HUES48 (cell line): ENCODE measurements at regions not wholly inside any gene's neighbourhood (a gene's known extent, or its start where the extent isn't known, plus 50 kb on each side); places are given as distances from the start of the nearest gene placed in this dataset.
"Not testable (repeated sequence)": the region's sequence is repeated elsewhere in the genome, so short reads cannot be mapped to it uniquely, and the experiment has no call there.

ENCODE experiments used
- H3K27ac ChIP-seq: one replicate; pipeline ENCODE4 v1.7.0; 2013; ENCODE audit warnings: low read depth, low read length, inconsistent platforms
- H3K27me3 ChIP-seq: 2 replicates; pipeline ENCODE4 v1.6.1; 2013; ENCODE audit warnings: mild to moderate bottlenecking, low read length; ENCODE audit not compliant: control insufficient read depth, insufficient read depth
- H3K36me3 ChIP-seq: 2 replicates; pipeline ENCODE4 v1.6.1; 2013; ENCODE audit warnings: low read length; ENCODE audit not compliant: control insufficient read depth, insufficient read depth
- H3K4me1 ChIP-seq: 2 replicates; pipeline ENCODE4 v1.6.1; 2013; ENCODE audit warnings: mild to moderate bottlenecking, low read length; ENCODE audit not compliant: control insufficient read depth, insufficient read depth
- H3K4me3 ChIP-seq: 2 replicates; pipeline ENCODE4 v1.5.1; 2013; ENCODE audit warnings: mild to moderate bottlenecking, low read depth, low read length
- H3K9ac ChIP-seq: 2 replicates; pipeline ENCODE4 v1.6.1; 2013; ENCODE audit warnings: mild to moderate bottlenecking, low read depth, low read length, moderate library complexity
- H3K9me3 ChIP-seq: 2 replicates; pipeline ENCODE4 v1.6.1; 2013; ENCODE audit warnings: low read length; ENCODE audit not compliant: control insufficient read depth, insufficient read depth

- Histone ChIP-seq H3K36me3 (no peaks in the 10 kb centered on the region), H3K4me1 (peaks cover 9% of the 10 kb centered on the region), H3K9ac (no peak overlapping the region), H3K27me3 (peaks cover 50% of the 10 kb centered on the region), H3K9me3 (no peaks in the 10 kb centered on the region), H3K4me3 (peak overlapping the region; percentile 30; the same call in 1 of the 2 replicates), H3K27ac (no peak overlapping the region)
Observed at GRCh38 chr5:154603953-154604679, 126.1 kb upstream of the HAND1 start.

GRCh38 chr5:154603485-154603884 is 125.5 kb upstream of the HAND1 start:
- Histone ChIP-seq H3K9me3 (no peaks in the 10 kb centered on the region), H3K36me3 (no peaks in the 10 kb centered on the region), H3K9ac (no peak overlapping the region), H3K4me3 (no peak overlapping the region), H3K27me3 (peaks cover 43% of the 10 kb centered on the region), H3K4me1 (peaks cover 6% of the 10 kb centered on the region), H3K27ac (no peak overlapping the region)

DNA sequence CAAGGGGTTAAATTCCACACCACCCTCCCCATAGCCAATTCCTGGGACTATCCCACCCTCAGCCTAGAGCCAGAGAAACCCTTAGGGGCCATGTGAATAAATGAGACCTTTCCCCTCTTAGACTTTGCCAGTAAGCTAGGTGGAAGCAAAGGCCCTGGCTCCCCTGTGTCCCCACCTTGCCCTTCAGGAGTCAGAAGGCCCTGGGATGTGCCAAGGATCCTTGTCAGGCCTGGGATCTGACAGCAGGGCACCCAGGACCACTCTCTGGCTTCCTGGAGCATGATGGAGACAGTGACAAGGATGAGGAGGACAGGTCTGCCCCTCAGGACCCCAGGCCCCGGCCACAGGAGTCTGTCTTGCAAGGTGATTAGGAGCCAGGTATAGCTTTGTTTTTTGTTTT is 125.0 kb upstream of the HAND1 start:
- peaks cover 3% of the 10 kb centered on the region for H3K4me1 ChIP-seq
- no peaks in the 10 kb centered on the region for H3K9me3 ChIP-seq
- no peak overlapping the region for H3K9ac ChIP-seq
- no peaks in the 10 kb centered on the region for H3K36me3 ChIP-seq
- H3K4me3 ChIP-seq, result no peak overlapping the region
- no peak overlapping the region for H3K27ac ChIP-seq
- peaks cover 40% of the 10 kb centered on the region for H3K27me3 ChIP-seq

- no peak overlapping the region for H3K27ac ChIP-seq
- no peaks in the 10 kb centered on the region for H3K36me3 ChIP-seq
- H3K4me1 ChIP-seq, result no peaks in the 10 kb centered on the region
- no peak overlapping the region for H3K4me3 ChIP-seq
- H3K9ac ChIP-seq, result no peak overlapping the region
- peaks cover 23% of the 10 kb centered on the region for H3K27me3 ChIP-seq
- no peaks in the 10 kb centered on the region for H3K9me3 ChIP-seq
Observed at GRCh38 chr5:154601014-154601413, 123.0 kb upstream of the HAND1 start.

DNA sequence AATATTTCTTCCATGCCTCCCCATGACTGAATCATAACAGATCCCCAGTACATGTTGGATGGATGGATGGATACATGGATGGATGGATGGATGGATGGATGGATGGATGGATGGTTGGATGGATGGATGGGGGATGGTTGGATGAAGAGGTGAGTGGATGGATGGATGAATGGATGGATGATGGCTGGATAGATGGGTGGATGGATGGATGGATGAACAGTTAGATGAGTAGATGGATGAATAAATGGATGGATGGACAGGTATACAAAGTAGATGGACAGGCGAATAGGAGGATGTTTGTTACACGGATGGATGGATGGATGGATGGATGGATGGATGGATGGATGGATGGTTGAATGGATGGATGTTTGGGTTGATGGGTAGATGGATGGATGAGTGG is 120.0 kb upstream of the HAND1 start:
- H3K9me3 ChIP-seq, result no peaks in the 10 kb centered on the region
- no peaks in the 10 kb centered on the region for H3K36me3 ChIP-seq
- H3K4me1 ChIP-seq, result no peaks in the 10 kb centered on the region
- no peak overlapping the region for H3K4me3 ChIP-seq
- H3K9ac ChIP-seq, result no peak overlapping the region
- peaks cover 5% of the 10 kb centered on the region; the same call in 1 of the 2 replicates for H3K27me3 ChIP-seq
- H3K27ac ChIP-seq, result no peak overlapping the region

DNA sequence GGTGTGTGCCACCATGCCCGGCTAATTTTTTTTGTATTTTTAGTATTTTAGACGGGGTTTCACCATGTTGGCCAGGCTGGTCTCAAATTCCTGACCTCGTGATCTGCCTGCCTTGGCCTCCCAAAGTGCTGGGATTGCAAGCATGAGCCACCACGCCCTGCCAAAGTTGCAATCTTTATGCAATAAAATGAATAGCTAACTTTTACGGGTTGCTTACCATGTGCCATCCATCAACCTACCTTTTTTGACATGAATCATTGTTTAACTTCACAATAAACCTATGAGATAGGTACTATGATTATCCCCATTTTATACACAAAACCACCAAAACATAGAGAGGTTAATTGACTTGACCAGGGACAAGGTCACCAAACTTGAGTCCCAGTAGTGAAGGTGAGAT is 118.8 kb upstream of the HAND1 start:
- not testable (repeated sequence) for H3K36me3 ChIP-seq, H3K27ac ChIP-seq, H3K27me3 ChIP-seq, H3K9ac ChIP-seq, H3K4me3 ChIP-seq, H3K4me1 ChIP-seq, H3K9me3 ChIP-seq

DNA sequence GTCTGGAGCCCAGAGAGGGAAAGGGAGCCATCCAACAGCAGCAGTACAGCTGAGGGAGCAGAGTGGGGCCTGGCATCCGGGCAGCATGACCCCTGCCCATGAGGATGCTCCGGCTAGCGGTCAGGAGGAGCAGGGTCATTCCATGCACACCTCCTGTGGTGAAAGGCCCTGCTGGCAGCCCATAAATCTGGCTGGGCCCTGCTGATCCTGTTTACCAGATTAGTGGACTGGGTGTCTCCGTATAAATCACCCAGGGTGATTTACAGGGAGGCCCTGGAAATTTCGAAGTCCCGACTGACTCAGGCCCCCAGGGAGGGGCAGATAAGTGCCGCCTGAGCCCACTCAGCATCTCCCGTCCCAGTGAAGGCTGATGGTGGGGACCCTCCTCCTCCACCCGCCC is 117.6 kb upstream of the HAND1 start:
- Histone ChIP-seq H3K9me3 (no peaks in the 10 kb centered on the region), H3K36me3 (no peaks in the 10 kb centered on the region), H3K27ac (no peak overlapping the region), H3K9ac (no peak overlapping the region), H3K4me3 (no peak overlapping the region), H3K27me3 (no peaks in the 10 kb centered on the region), H3K4me1 (no peaks in the 10 kb centered on the region)

GRCh38 chr5:154593796-154594195 is 115.8 kb upstream of the HAND1 start:
- H3K36me3 ChIP-seq, result no peaks in the 10 kb centered on the region
- no peaks in the 10 kb centered on the region for H3K27me3 ChIP-seq

DNA sequence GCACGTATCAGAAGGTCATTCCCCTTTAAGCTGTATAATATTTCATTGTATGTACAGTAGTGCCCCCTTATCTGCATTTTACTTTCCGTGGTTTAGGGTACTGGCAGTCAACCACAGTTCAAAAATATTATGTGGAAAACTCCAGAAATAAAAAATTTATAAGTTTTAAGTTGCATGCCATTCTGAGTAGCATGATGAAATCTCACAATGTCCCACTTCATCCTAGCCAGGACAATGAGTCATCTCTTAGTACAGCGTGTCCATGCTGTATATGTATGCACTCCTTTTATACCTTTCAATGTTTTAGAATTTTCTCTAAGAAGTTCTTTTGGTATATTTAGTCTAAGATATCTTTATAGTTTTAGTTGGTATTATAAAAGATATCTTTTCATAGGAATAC is 115.0 kb upstream of the HAND1 start:
- no peak overlapping the region for H3K27ac ChIP-seq
- H3K4me1 ChIP-seq, result no peaks in the 10 kb centered on the region
- no peaks in the 10 kb centered on the region for H3K36me3 ChIP-seq
- no peak overlapping the region for H3K9ac ChIP-seq
- no peaks in the 10 kb centered on the region for H3K27me3 ChIP-seq
- H3K4me3 ChIP-seq, result no peak overlapping the region
- no peaks in the 10 kb centered on the region for H3K9me3 ChIP-seq

More at GRCh38 chr5:154593796-154594195, 115.8 kb upstream of the HAND1 start:
- no peak overlapping the region for H3K9ac ChIP-seq
- no peaks in the 10 kb centered on the region for H3K4me1 ChIP-seq
- H3K9me3 ChIP-seq, result no peaks in the 10 kb centered on the region
- no peak overlapping the region for H3K27ac ChIP-seq
- no peak overlapping the region for H3K4me3 ChIP-seq

- Histone ChIP-seq H3K36me3 (no peaks in the 10 kb centered on the region), H3K27me3 (no peaks in the 10 kb centered on the region), H3K4me1 (no peaks in the 10 kb centered on the region), H3K4me3 (no peak overlapping the region), H3K9me3 (no peaks in the 10 kb centered on the region), H3K27ac (no peak overlapping the region), H3K9ac (no peak overlapping the region)
Observed at GRCh38 chr5:154590093-154590724, 112.2 kb upstream of the HAND1 start.

- H3K27me3 ChIP-seq, result no peaks in the 10 kb centered on the region
- H3K9me3 ChIP-seq, result no peaks in the 10 kb centered on the region
- no peak overlapping the region for H3K27ac ChIP-seq
- H3K4me1 ChIP-seq, result no peaks in the 10 kb centered on the region
- H3K36me3 ChIP-seq, result no peaks in the 10 kb centered on the region
- H3K9ac ChIP-seq, result no peak overlapping the region
- H3K4me3 ChIP-seq, result no peak overlapping the region
Observed at GRCh38 chr5:154589511-154589910, 111.5 kb upstream of the HAND1 start.
